ENCODE measurements at regions not wholly inside any gene's neighbourhood (a gene's known extent, or its start where the extent isn't known, plus 50 kb on each side); places are given as distances from the start of the nearest gene placed in this dataset.
A peak's percentile ranks its signal among the peaks of the same experiment; 100 is the strongest.

DNA sequence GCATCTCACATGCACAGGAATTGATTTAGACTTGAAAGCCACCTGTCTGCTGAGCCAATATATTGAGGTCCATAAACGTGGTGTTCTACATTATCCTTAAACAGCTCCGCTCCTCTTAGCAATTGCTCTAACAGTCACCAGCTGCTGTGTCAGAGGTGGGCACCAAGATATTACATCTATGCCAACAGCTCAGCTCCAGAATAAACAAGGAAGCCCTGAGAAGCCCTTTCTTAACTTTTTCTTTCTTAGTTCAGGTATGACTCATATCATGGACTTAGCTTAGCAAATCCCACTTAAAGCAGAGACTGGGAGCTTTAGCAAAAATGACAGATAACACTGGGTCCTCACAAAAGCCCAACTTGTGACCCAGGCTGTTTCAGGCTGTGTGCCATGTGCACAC is 436.6 kb downstream of the IRS1 start:
- CTCF ChIA-PET (ENCODE audit: low intra/inter-chr PET ratio, low total read pairs) = no interaction called here
- WGBS (ENCODE audit: low lambda C conversion rate) = 42% methylated on average over 2 of the region's 2 CpGs

DNA sequence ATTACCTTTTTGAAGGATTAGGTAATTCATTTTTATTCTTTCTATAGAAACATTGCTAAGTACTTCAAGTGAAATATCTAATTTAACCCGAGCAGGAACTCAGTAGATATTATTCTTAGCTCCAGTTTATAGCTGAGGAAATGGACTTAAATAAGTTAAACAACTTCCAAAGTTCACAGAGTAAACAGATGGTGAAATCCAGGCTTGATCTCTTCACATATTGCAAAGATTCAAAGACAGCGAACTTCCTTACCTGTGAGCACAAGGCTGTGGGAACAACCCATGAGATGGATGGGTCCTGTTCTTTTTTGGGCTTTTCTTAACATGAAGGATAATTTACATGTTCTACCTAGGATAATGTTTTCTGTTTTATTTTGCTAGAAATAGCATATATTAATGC is 439.0 kb downstream of the IRS1 start:
- 11% methylated on average over 2 of the region's 2 CpGs for WGBS (ENCODE audit: low lambda C conversion rate)
- CTCF ChIA-PET (ENCODE audit: low intra/inter-chr PET ratio, low total read pairs) = no interaction called here
- no peaks in the 10 kb centered on the region; a peak in 2 of 5 replicates for H3K27me3 ChIP-seq (ENCODE audit: control insufficient read depth in 1 of 2, insufficient read depth in 2 of 2, low read length in 2 of 2)
- POLR2A ChIA-PET = no interaction called here
- H3K79me2 ChIP-seq (ENCODE audit: insufficient read depth, low read length) = no peaks in the 10 kb centered on the region
- ATAC-seq (peak; percentile 56; the same call in 2 of the 3 replicates), FAIRE-seq (peak; percentile 47), DNase-seq (ENCODE audit: low spot score) (peak; percentile 42)
- no TSS peak for BruUV-seq (replicated peaks)
- H3K9ac ChIP-seq (ENCODE audit: insufficient read depth, low read depth, low read length) = no peak overlapping the region
- H2AFZ ChIP-seq (ENCODE audit: low read length) = no peak overlapping the region
- no peaks in the 10 kb centered on the region for H4K20me1 ChIP-seq (ENCODE audit: insufficient read depth, low read length)
- in situ Hi-C loops (cut with HindIII; ENCODE audit: extremely low pct_ligation_motif_present, low pct_unique_long_range_greater_than_20kb) (no loop called here), intact Hi-C loops (cut with micrococcal nuclease; ENCODE audit: unreplicated experiment) (no loop called here)
- no peaks in the 10 kb centered on the region for H3K9me3 ChIP-seq (ENCODE audit: low read length)
- H3K4me1 ChIP-seq (ENCODE audit: insufficient read depth, low read length) = peaks cover 5% of the 10 kb centered on the region; the same call in 1 of the 2 replicates
- H3K4me3 ChIP-seq (replicated peaks in 1 of 3; ENCODE audit: insufficient read depth in 1 of 3, low read depth in 2 of 3, low read length in 3 of 3) = no peak overlapping the region
- no peak overlapping the region for H3K27ac ChIP-seq (ENCODE audit: extremely low read length, insufficient read depth, low read length)
- no peaks in the 10 kb centered on the region for H3K36me3 ChIP-seq (replicated peaks in 1 of 2; ENCODE audit: control insufficient read depth in 1 of 2, insufficient read depth in 2 of 2, low read length in 2 of 2)
- no peak overlapping the region for H3K4me2 ChIP-seq (ENCODE audit: low read depth, low read length)
- TF ChIP-seq, protein P1, sequence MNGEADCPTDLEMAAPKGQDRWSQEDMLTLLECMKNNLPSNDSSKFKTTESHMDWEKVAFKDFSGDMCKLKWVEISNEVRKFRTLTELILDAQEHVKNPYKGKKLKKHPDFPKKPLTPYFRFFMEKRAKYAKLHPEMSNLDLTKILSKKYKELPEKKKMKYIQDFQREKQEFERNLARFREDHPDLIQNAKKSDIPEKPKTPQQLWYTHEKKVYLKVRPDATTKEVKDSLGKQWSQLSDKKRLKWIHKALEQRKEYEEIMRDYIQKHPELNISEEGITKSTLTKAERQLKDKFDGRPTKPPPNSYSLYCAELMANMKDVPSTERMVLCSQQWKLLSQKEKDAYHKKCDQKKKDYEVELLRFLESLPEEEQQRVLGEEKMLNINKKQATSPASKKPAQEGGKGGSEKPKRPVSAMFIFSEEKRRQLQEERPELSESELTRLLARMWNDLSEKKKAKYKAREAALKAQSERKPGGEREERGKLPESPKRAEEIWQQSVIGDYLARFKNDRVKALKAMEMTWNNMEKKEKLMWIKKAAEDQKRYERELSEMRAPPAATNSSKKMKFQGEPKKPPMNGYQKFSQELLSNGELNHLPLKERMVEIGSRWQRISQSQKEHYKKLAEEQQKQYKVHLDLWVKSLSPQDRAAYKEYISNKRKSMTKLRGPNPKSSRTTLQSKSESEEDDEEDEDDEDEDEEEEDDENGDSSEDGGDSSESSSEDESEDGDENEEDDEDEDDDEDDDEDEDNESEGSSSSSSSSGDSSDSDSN (CRISPR knock-in tag; IDR thresholded peaks at IDR 0.05) = no peak
- TF ChIP-seq ETV6 (CRISPR knock-in tag; conservative IDR thresholded peaks at IDR 0.05) (no peak), HNF4G (IDR thresholded peaks at IDR 0.05; ENCODE audit: borderline replicate concordance, low read depth, low read length) (no peak), HNF4G (CRISPR knock-in tag; IDR thresholded peaks at IDR 0.05; ENCODE audit: borderline replicate concordance, low read depth) (no peak), ZNF367 (CRISPR knock-in tag; IDR thresholded peaks at IDR 0.05; ENCODE audit: borderline replicate concordance) (no peak), MEIS1 (CRISPR knock-in tag; IDR thresholded peaks at IDR 0.05; ENCODE audit: borderline replicate concordance) (no peak), HCFC1 (IDR thresholded peaks at IDR 0.05; ENCODE audit: low read depth, low read length) (no peak), SMC3 (IDR thresholded peaks at IDR 0.05; ENCODE audit: low read length) (no peak), ZNF3 (CRISPR knock-in tag; IDR thresholded peaks at IDR 0.05) (no peak), SNAPC2 (CRISPR knock-in tag; IDR thresholded peaks at IDR 0.05) (no peak), PHF5A (CRISPR knock-in tag; IDR thresholded peaks at IDR 0.05; ENCODE audit: low read depth, unreplicated experiment) (no peak), SNAI1 (CRISPR knock-in tag; IDR thresholded peaks at IDR 0.05; ENCODE audit: borderline replicate concordance) (no peak), NRL (CRISPR knock-in tag; IDR thresholded peaks at IDR 0.05; ENCODE audit: borderline replicate concordance) (no peak)

More for the DNA sequence above, 436.6 kb downstream of the IRS1 start:
- POLR2A ChIA-PET = no interaction called here
- H3K9me3 ChIP-seq (ENCODE audit: low read length) = no peaks in the 10 kb centered on the region
- TF ChIP-seq ZNF205 (CRISPR knock-in tag; IDR thresholded peaks at IDR 0.05) (no peak), RFX3 (CRISPR knock-in tag; IDR thresholded peaks at IDR 0.05) (no peak), TBX3 (IDR thresholded peaks at IDR 0.05; ENCODE audit: borderline replicate concordance) (no peak), ZNF780A (CRISPR knock-in tag; IDR thresholded peaks at IDR 0.05) (no peak), RNF2 (conservative IDR thresholded peaks at IDR 0.05; ENCODE audit: low read depth) (no peak), RAD51 (IDR thresholded peaks at IDR 0.05; ENCODE audit: borderline replicate concordance) (no peak), MEF2D (CRISPR knock-in tag; IDR thresholded peaks at IDR 0.05) (no peak), ZNF773 (CRISPR knock-in tag; IDR thresholded peaks at IDR 0.05; ENCODE audit: borderline replicate concordance) (no peak), ZNF577 (CRISPR knock-in tag; IDR thresholded peaks at IDR 0.05; ENCODE audit: borderline replicate concordance, low read depth) (no peak), MATR3 (CRISPR knock-in tag; IDR thresholded peaks at IDR 0.05) (no peak), PAF1 (CRISPR knock-in tag; IDR thresholded peaks at IDR 0.05) (no peak), ARHGAP35 (CRISPR knock-in tag; IDR thresholded peaks at IDR 0.05; ENCODE audit: borderline replicate concordance) (no peak), ZNF768 (CRISPR knock-in tag; IDR thresholded peaks at IDR 0.05) (no peak)
- TF ChIP-seq, protein P2, sequence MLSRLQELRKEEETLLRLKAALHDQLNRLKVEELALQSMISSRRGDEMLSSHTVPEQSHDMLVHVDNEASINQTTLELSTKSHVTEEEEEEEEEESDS (CRISPR knock-in tag; IDR thresholded peaks at IDR 0.05; ENCODE audit: borderline replicate concordance) = no peak
- TF ChIP-seq, protein P3, sequence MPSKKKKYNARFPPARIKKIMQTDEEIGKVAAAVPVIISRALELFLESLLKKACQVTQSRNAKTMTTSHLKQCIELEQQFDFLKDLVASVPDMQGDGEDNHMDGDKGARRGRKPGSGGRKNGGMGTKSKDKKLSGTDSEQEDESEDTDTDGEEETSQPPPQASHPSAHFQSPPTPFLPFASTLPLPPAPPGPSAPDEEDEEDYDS (CRISPR knock-in tag; IDR thresholded peaks at IDR 0.05) = no peak
- BruUV-seq (replicated peaks) = no TSS peak
- DNase-seq (ENCODE audit: low spot score) = no peak
- H3K79me2 ChIP-seq (ENCODE audit: insufficient read depth, low read length) = no peaks in the 10 kb centered on the region
- H3K4me2 ChIP-seq (ENCODE audit: low read depth, low read length) = no peak overlapping the region
- no peak overlapping the region for H3K4me3 ChIP-seq (replicated peaks in 1 of 3; ENCODE audit: insufficient read depth in 1 of 3, low read depth in 2 of 3, low read length in 3 of 3)
- no peaks in the 10 kb centered on the region; a peak in 1 of 5 replicates for H3K27me3 ChIP-seq (ENCODE audit: control insufficient read depth in 1 of 2, insufficient read depth in 2 of 2, low read length in 2 of 2)
- no peaks in the 10 kb centered on the region for H4K20me1 ChIP-seq (ENCODE audit: insufficient read depth, low read length)
- H3K9ac ChIP-seq (ENCODE audit: insufficient read depth, low read depth, low read length) = no peak overlapping the region
- no peak for FAIRE-seq
- no peaks in the 10 kb centered on the region for H3K36me3 ChIP-seq (replicated peaks in 1 of 2; ENCODE audit: control insufficient read depth in 1 of 2, insufficient read depth in 2 of 2, low read length in 2 of 2)
- ATAC-seq = no peak
- peaks cover 5% of the 10 kb centered on the region; the same call in 1 of the 2 replicates for H3K4me1 ChIP-seq (ENCODE audit: insufficient read depth, low read length)
- in situ Hi-C loops (cut with HindIII; ENCODE audit: extremely low pct_ligation_motif_present, low pct_unique_long_range_greater_than_20kb) = no loop called here
- no peak overlapping the region for H3K27ac ChIP-seq (ENCODE audit: extremely low read length, insufficient read depth, low read length)
- H2AFZ ChIP-seq (ENCODE audit: low read length) = no peak overlapping the region
- intact Hi-C loops (cut with micrococcal nuclease; ENCODE audit: unreplicated experiment) = no loop called here
